ENCODE measurements at regions not wholly inside any gene's neighbourhood (a gene's known extent, or its start where the extent isn't known, plus 50 kb on each side); places are given as distances from the start of the nearest gene placed in this dataset.

DNA sequence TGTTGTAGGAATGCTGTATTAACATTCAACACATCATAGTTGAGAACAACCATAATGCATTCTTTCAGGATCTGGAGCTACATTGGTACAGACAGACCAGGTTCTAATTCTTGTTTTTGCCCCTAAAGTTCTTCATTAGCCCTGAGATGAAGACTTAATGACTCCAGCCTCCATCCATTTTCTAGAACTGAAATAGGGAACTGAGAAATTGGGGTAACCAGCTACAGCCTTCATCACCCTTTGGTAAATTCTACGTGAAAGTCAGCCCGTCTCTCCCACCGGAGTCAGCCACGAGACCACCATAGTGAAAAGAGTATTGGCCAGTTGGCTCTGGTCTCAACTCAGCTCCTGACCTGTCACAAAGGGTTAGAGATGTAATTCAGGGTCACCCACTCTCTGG lies 164.0 kb downstream of the NUAK1 start:
- Mint-ChIP-seq H3K4me1 (ENCODE audit: low read depth) (no peaks in the 10 kb centered on the region), H3K4me3 (no peak overlapping the region)

GRCh38 chr12:105975351-105975750 lies 163.4 kb downstream of the NUAK1 start:
- H3K27ac Mint-ChIP-seq = no peak overlapping the region
- intact Hi-C loops (cut with DNase I, micrococcal nuclease) = no loop called here
- Histone ChIP-seq H3K27me3 (ENCODE audit: control insufficient read depth in 1 of 2, insufficient read depth in 2 of 2, low read length in 2 of 2) (no peaks in the 10 kb centered on the region), H3K4me1 (ENCODE audit: insufficient read depth, low read length) (no peaks in the 10 kb centered on the region), H3K9me3 (ENCODE audit: control insufficient read depth in 1 of 2, insufficient read depth in 1 of 2, low read length in 2 of 2) (peaks cover 0 to under 1% of the 10 kb centered on the region in 2 experiments), H3K27ac (ENCODE audit: low read depth in 1 of 2, low read length in 2 of 2) (no peak overlapping the region), H3K4me3 (ENCODE audit: low read length) (no peak overlapping the region), H3K36me3 (ENCODE audit: insufficient read depth, low read length) (no peaks in the 10 kb centered on the region)
- ATAC-seq (ENCODE audit: poor library complexity) = no peak
- H3K36me3 Mint-ChIP-seq (ENCODE audit: low read depth) = no peaks in the 10 kb centered on the region
- H3K9me3 Mint-ChIP-seq = peaks cover 1% of the 10 kb centered on the region
- no peak for DNase-seq
- H3K4me1 Mint-ChIP-seq (ENCODE audit: low read depth) = no peaks in the 10 kb centered on the region
- no peak overlapping the region for H3K4me3 Mint-ChIP-seq
- ChIA-PET CTCF (no interaction called here), POLR2A (no interaction called here)
- TF ChIP-seq CTCF (IDR thresholded peaks at IDR 0.05) = no peak
- H3K27me3 Mint-ChIP-seq = no peaks in the 10 kb centered on the region

More for the DNA sequence above, 164.0 kb downstream of the NUAK1 start:
- CTCF ChIA-PET = no interaction called here
- POLR2A ChIA-PET = no interaction called here
- H3K4me1 ChIP-seq (ENCODE audit: insufficient read depth, low read length) = no peaks in the 10 kb centered on the region
- H3K36me3 ChIP-seq (ENCODE audit: insufficient read depth, low read length) = no peaks in the 10 kb centered on the region
- intact Hi-C loops (cut with DNase I, micrococcal nuclease) = no loop called here
- no peak for TF ChIP-seq CTCF (IDR thresholded peaks at IDR 0.05)
- H3K27ac ChIP-seq (ENCODE audit: low read depth in 1 of 2, low read length in 2 of 2) = no peak overlapping the region
- DNase-seq (no peak), ATAC-seq (ENCODE audit: poor library complexity) (no peak)
- no peaks in the 10 kb centered on the region for H3K27me3 ChIP-seq (ENCODE audit: control insufficient read depth in 1 of 2, insufficient read depth in 2 of 2, low read length in 2 of 2)
- Mint-ChIP-seq H3K9me3 (peaks cover 1% of the 10 kb centered on the region), H3K27ac (no peak overlapping the region), H3K36me3 (ENCODE audit: low read depth) (no peaks in the 10 kb centered on the region), H3K27me3 (no peaks in the 10 kb centered on the region)
- no peaks in the 10 kb centered on the region for H3K9me3 ChIP-seq (ENCODE audit: control insufficient read depth in 1 of 2, insufficient read depth in 1 of 2, low read length in 2 of 2)
- H3K4me3 ChIP-seq (ENCODE audit: low read length) = no peak overlapping the region

DNA sequence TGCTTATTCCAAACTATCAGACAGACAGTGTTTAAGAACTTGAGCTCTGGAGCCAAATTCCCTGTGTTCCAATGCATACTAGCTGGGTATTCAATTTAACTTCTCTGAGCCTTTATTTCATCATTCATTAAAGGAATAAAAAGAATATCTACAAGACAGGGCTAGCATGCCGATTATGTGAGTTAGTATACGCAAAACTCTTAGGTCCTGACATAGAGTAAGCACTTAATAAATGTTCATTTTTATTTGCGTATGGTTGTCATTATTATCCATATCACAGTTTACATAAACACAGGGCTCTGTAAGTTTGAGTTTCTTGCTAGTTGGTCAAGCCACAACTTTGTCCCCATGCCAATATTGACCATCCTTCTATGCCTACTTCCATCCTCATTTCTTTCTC lies 161.5 kb downstream of the NUAK1 start:
- no peak overlapping the region for H3K27ac Mint-ChIP-seq
- DNase-seq = no peak
- ChIA-PET CTCF (no interaction called here), POLR2A (no interaction called here)
- H3K36me3 Mint-ChIP-seq (ENCODE audit: low read depth) = no peaks in the 10 kb centered on the region
- no peaks in the 10 kb centered on the region for H3K27me3 Mint-ChIP-seq
- intact Hi-C loops (cut with DNase I, micrococcal nuclease) = no loop called here
- no peaks in the 10 kb centered on the region for H3K27me3 ChIP-seq (ENCODE audit: control insufficient read depth in 1 of 2, insufficient read depth in 2 of 2, low read length in 2 of 2)
- H3K9me3 Mint-ChIP-seq = peaks cover 1% of the 10 kb centered on the region
- peaks cover 0 to 4% of the 10 kb centered on the region in 2 experiments for H3K9me3 ChIP-seq (ENCODE audit: control insufficient read depth in 1 of 2, insufficient read depth in 1 of 2, low read length in 2 of 2)
- no peaks in the 10 kb centered on the region for H3K4me1 ChIP-seq (ENCODE audit: insufficient read depth, low read length)
- no peak for TF ChIP-seq CTCF (IDR thresholded peaks at IDR 0.05)
- ATAC-seq (ENCODE audit: poor library complexity) = no peak
- no peaks in the 10 kb centered on the region for H3K4me1 Mint-ChIP-seq (ENCODE audit: low read depth)
- H3K4me3 ChIP-seq (ENCODE audit: low read length) = no peak overlapping the region
- H3K4me3 Mint-ChIP-seq = no peak overlapping the region
- no peaks in the 10 kb centered on the region for H3K36me3 ChIP-seq (ENCODE audit: insufficient read depth, low read length)
- no peak overlapping the region for H3K27ac ChIP-seq (ENCODE audit: low read depth in 1 of 2, low read length in 2 of 2)

Measured in CD4-positive, alpha-beta T cell (primary cell).